HS-5 (cell line): ENCODE measurements at regions not wholly inside any gene's neighbourhood (a gene's known extent, or its start where the extent isn't known, plus 50 kb on each side); places are given as distances from the start of the nearest gene placed in this dataset.
"Not testable (repeated sequence)": the region's sequence is repeated elsewhere in the genome, so short reads cannot be mapped to it uniquely, and the experiment has no call there.

Experiments used
- DNase-seq: peaks from one replicate; pipeline ENCODE4 v3.0.0-alpha.2; 2012; ENCODE audit warnings: low read depth

- no peak for DNase-seq
Observed at GRCh38 chr4:79743014-79743413, 330.0 kb downstream of the ANTXR2 start.

DNA sequence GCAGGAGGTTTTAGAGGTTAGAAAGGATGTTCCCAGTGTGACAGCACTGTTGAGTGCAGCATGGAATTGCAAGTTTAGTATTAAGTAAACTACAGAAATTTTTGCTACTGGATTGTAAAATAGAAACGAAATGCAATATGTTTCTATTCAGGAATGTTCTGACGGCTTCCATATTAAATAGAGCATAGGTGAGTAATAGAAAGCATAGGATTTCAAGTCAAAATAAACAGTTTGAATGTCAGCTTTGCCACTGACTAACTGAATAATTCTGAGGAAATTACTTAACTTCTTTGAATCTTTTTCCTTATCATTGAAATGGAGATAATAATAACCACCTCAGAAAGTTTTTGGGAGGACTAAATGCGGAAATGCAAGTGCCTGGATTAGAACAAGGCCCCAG lies 331.9 kb upstream of the GK2 start:
- no peak for DNase-seq

- DNase-seq, result no peak
Observed at GRCh38 chr4:79723507-79723906, 315.5 kb upstream of the GK2 start.

GRCh38 chr4:79700356-79700755 lies 292.3 kb upstream of the GK2 start:
- no peak for DNase-seq

- no peak for DNase-seq
Observed at GRCh38 chr4:79697444-79697843, 289.4 kb upstream of the GK2 start.

DNA sequence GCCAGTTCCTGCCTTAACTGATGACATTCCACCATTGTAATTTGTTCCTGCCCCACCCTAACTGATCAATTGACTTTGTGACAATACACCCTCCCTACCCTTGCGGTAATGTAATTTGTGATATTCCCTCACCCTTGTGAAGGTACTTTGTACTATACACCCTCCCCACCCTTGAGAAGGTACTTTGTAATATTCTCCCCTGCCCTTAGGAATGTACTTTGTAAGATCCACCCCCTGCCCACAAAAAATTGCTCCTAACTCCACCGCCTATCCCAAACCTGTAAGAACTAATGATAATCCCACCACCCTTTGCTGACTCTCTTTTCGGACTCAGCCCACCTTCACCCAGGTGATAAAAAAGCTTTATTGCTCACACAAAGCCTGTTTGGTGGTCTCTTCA lies 288.5 kb upstream of the GK2 start:
- not testable (repeated sequence) for DNase-seq

GRCh38 chr4:79695848-79696247 lies 287.8 kb upstream of the GK2 start:
- DNase-seq, result no peak

- no peak for DNase-seq
Observed at GRCh38 chr4:79689740-79690139, 281.7 kb upstream of the GK2 start.

- no peak for DNase-seq
Observed at GRCh38 chr4:79688691-79689090, 280.7 kb upstream of the GK2 start.

DNA sequence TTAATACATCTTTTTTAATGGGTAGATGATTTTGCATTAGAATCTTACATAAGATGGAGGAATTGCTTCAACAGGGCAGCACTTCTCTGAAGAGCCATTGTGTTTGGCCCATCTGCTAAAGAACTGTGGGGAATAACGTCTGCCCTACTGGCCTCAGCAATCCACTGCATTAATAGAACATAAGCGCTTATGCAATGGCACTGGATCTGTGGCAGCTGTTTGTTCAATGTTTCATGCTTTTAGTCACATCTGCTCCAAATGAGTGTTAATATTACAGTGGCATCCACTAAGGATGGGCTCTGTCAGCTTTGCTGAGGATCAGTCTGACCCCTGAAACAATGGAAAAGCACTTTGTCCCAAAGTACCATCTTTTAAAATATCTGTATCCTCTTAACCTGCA lies 279.0 kb upstream of the GK2 start:
- DNase-seq, result no peak

GRCh38 chr4:79685542-79685941 lies 277.5 kb upstream of the GK2 start:
- no peak for DNase-seq

DNA sequence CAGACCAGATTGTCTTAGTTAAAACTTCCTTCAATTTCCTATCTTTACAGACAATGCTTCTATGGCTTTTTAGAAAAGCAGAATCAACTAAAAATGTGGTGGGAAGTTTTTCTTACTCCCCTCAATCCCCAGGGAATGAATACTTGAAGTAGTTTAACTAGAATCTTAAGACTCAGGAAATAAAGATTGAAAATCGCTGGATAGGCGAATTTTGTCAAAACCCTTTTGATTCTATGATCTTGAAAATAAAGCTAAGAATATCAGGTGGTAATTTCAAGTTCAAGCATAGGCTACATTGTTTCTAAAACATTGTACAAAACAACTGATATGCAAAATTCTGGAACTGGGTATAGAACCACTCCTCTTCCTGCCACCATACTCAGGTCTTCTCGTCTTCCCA lies 276.5 kb upstream of the GK2 start:
- DNase-seq, result no peak

GRCh38 chr4:79682801-79683530 lies 274.9 kb upstream of the GK2 start:
- no peak for DNase-seq

DNA sequence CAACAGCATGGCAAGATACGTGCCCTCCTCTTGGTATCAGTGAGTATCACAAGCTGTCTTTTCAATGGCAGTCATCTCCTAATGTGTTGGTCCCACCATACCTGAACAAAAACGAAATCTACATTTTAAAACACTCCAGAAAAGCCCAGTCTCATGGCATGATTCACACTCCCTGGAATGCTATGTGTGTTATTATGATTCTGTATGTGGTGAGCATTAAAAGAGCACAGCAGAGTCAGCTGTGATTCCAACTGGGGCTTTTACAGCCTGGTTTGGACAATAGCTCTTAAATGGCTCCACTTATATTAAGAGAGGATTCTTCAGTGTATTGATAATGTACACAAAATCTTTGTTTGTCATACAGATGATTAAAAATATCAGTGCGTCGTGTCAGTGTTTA lies 274.1 kb upstream of the GK2 start:
- no peak for DNase-seq

DNA sequence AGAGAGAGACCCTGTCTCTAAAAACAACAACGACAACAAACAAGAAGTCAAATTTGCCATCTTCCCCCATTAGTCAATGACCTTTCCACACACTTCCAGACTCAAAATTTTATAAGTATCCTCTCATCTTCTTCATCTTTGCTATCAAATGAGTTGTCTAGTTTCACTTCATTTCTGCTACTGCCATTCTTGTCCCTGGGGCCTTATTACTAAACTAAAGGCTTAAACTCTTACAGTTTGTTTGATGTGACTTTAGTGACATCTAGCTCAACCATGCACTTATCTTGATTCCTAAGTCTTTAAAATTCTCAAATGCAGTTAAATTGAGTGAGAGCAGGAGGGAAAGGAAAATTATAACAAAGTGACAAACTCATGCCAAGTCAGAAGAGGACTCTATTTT lies 271.8 kb upstream of the GK2 start:
- DNase-seq, result no peak

- DNase-seq, result no peak
Observed at GRCh38 chr4:79678472-79679202, 270.6 kb upstream of the GK2 start.

DNA sequence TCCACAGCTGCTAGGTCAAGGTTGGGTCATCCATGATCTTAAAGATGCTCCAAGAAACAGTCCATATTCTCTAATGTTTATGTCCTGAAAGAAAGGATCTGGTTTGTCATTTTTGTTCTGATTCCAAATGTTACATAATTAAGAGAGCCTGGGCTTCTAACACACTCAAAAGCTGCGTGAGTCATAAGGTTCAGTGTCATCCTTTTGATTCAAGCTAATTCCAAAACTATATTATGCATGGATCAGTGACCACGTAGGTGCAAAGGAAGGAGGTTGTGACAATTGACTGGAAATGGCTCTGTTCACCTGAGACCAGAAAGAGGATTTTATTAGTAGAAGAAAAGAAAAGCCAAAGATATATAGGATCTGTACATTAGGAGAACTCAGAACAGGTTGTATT lies 268.7 kb upstream of the GK2 start:
- no peak for DNase-seq

GRCh38 chr4:79674906-79675305 lies 266.9 kb upstream of the GK2 start:
- DNase-seq, result not testable (repeated sequence)

GRCh38 chr4:79673898-79674297 lies 265.9 kb upstream of the GK2 start:
- DNase-seq, result no peak

- DNase-seq, result no peak
Observed at GRCh38 chr4:79673377-79673776, 265.3 kb upstream of the GK2 start.

GRCh38 chr4:79666875-79667274 lies 258.8 kb upstream of the GK2 start:
- no peak for DNase-seq

DNA sequence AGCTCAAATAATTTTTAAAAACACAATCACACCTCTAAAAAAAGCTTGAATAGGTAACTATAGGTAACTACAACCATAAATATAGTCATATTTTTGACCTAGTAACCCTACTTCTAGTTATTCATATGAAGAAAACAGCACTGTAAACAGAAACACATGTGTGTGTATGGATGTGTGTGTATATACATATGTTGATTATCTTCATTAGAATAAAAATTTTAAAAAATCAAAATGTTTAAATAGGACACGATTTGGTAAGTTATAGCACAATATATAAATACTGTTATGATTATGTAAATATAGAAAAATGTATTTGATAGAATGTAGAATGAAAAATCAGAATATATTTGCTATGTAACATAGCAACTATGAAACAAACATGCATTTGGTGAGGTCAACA lies 258.1 kb upstream of the GK2 start:
- DNase-seq, result no peak

DNA sequence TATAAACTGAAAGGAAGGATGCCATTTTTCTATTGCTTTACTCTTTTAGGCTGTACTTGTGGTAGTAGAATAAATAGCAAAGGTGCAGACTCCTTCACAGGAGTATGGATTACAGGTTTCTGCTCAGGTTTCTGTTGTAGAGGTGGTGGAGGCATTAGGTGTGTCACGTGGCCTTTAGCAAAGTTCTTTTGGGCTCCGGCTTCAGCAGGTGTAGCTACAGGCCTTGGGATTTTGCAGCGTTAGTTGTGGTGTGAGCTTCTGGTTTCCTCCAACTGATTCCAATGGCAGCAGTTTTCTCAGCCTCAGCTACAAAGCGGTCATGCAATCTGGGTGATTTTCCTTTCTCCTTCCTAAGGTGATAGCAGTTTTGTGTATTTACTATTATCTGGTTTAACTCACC lies 255.8 kb upstream of the GK2 start:
- DNase-seq, result no peak

DNA sequence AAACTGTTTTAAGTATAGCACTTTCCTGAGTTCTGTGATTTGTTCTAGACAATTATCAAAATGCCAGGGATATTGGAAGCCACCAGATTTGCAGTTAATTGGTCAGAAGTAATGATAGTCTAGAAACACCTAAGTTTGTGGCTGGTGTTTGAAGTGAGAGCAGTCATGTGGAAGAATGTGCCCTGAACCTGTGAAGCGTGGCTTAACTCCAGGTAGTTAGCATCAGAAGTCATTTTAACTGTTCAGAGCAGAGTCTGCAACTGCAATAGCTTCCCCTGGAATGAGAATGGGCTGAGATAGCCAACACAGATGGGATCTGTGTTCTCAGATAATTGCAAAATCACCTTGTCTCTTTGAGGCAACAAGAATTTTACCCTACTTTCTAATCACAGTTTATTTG lies 255.1 kb upstream of the GK2 start:
- DNase-seq, result no peak
